Lower lobe of right lung (tissue), 2 donors: ENCODE measurements at regions not wholly inside any gene's neighbourhood (a gene's known extent, or its start where the extent isn't known, plus 50 kb on each side); places are given as distances from the start of the nearest gene placed in this dataset.

ENCODE experiments used
- ATAC-seq, 2 donors: fragments of 200-7000 bp; cut with Tn5 transposase; one replicate each; pipeline ENCODE4 v1.9.1; 2020 to 2022; ENCODE audit warnings: mild to moderate bottlenecking in 2 of 2, moderate library complexity in 2 of 2
- DNase-seq: peaks from one replicate; pipeline ENCODE4 v3.0.0-alpha.2; 2020
- H3K27ac ChIP-seq: fragments of 200-600 bp; one replicate; pipeline ENCODE4 v1.8.0; 2022
- H3K27me3 ChIP-seq: fragments of 200-600 bp; one replicate; pipeline ENCODE4 v1.8.0; 2022; ENCODE audit warnings: low read depth
- H3K36me3 ChIP-seq: fragments of 200-600 bp; one replicate; pipeline ENCODE4 v1.8.0; 2022; ENCODE audit warnings: mild to moderate bottlenecking
- H3K4me1 ChIP-seq: fragments of 200-600 bp; one replicate; pipeline ENCODE4 v1.8.0; 2022
- H3K4me3 ChIP-seq: fragments of 200-600 bp; one replicate; pipeline ENCODE4 v1.8.0; 2022; ENCODE audit warnings: mild to moderate bottlenecking
- H3K9me3 ChIP-seq: fragments of 200-600 bp; one replicate; pipeline ENCODE4 v1.8.0; 2022
- intact Hi-C: fragments of 100-400 bp; cut with DNase I; formaldehyde crosslinking; loops from one replicate; pipeline ENCODE4 v1.11.0; 2022
- TF ChIP-seq, protein P1 (sequence below): fragments of 200-600 bp; IDR thresholded peaks from one replicate; pipeline ENCODE4 v1.8.0; 2022; ENCODE audit warnings: antibody characterized with exemption, mild to moderate bottlenecking
- donor health status: DM: no; HTN: yes; CAD: no; lungs with severe emphysema.

DNA sequence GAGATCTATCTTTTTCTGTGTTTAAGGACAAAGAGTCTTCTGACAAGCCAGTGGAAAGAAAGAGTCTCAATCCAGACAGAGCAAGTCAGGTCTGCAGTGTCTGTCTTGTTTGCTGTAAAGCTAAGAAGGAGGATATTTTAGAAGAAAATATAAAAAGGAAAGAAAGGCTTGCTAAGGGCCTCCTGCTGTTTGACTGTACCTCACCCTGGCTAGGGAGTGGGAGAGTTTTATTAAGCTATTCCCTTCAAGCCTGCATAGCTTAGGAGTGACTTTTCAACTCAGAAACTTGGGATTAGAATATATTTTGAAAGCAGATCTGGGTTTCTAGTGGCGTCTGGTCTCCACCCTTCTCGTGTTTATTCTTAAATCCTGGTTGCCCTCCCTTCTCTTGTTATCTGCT lies 460.0 kb downstream of the COG6 start:
- peaks cover 21% of the 10 kb centered on the region for H3K4me1 ChIP-seq
- no peak for DNase-seq
- TF ChIP-seq, protein P1, sequence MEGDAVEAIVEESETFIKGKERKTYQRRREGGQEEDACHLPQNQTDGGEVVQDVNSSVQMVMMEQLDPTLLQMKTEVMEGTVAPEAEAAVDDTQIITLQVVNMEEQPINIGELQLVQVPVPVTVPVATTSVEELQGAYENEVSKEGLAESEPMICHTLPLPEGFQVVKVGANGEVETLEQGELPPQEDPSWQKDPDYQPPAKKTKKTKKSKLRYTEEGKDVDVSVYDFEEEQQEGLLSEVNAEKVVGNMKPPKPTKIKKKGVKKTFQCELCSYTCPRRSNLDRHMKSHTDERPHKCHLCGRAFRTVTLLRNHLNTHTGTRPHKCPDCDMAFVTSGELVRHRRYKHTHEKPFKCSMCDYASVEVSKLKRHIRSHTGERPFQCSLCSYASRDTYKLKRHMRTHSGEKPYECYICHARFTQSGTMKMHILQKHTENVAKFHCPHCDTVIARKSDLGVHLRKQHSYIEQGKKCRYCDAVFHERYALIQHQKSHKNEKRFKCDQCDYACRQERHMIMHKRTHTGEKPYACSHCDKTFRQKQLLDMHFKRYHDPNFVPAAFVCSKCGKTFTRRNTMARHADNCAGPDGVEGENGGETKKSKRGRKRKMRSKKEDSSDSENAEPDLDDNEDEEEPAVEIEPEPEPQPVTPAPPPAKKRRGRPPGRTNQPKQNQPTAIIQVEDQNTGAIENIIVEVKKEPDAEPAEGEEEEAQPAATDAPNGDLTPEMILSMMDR, result no peak
- H3K36me3 ChIP-seq, result no peaks in the 10 kb centered on the region
- no peak overlapping the region for H3K4me3 ChIP-seq
- H3K27ac ChIP-seq, result peak overlapping the region; percentile 37
- intact Hi-C loops, result no loop called here
- no peaks in the 10 kb centered on the region for H3K9me3 ChIP-seq
- H3K27me3 ChIP-seq, result no peaks in the 10 kb centered on the region
- no peak for ATAC-seq

DNA sequence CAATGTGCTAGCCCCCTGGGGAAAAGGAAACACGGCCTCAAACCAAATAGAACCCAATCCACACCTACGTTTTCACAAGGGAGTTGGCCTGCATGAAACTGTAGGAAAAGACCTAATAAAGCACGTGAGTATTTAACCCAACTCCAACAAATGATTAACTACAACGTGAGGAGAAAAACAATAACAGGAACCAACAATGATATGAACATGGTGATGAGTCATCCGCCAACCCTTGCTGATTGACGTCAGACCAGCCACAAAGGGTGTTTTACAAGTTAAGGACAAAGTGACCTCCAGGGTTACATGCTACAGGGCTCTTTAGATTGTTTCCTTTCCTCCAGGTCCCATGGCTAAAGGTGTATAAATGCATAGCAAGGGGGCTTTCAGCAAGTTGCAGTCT lies 460.5 kb downstream of the COG6 start:
- TF ChIP-seq, protein P1, result no peak
- Histone ChIP-seq H3K36me3 (no peaks in the 10 kb centered on the region), H3K4me1 (peaks cover 21% of the 10 kb centered on the region), H3K27me3 (no peaks in the 10 kb centered on the region), H3K9me3 (no peaks in the 10 kb centered on the region), H3K27ac (peak overlapping the region; percentile 37), H3K4me3 (no peak overlapping the region)
- DNase-seq, result no peak
- peak; percentile 59 to 72 for ATAC-seq
- intact Hi-C loops, result no loop called here

DNA sequence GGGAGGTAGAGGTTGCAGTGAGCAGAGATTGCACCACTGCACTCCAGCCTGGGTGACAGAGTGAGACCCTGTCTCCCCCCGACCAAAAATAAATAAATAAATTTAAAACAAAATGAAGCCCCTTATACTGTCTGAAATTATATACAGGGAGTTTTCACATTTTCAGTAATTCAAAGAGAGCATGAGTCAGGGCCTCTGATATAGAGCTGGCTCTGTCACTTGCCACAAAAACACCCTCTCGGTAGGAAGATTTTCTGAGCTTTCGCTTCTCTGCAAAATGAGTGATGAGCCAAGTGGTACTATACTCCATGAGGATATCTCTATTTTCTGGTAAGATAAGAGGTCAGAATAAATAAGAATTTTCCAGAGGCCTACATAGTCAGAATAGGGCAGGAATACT lies 462.9 kb downstream of the COG6 start:
- no peak for ATAC-seq
- Histone ChIP-seq H3K36me3 (no peaks in the 10 kb centered on the region), H3K4me1 (peaks cover 21% of the 10 kb centered on the region), H3K27ac (no peak overlapping the region), H3K4me3 (no peak overlapping the region), H3K9me3 (no peaks in the 10 kb centered on the region), H3K27me3 (no peaks in the 10 kb centered on the region)
- DNase-seq, result no peak
- TF ChIP-seq, protein P1, result no peak
- intact Hi-C loops, result no loop called here

DNA sequence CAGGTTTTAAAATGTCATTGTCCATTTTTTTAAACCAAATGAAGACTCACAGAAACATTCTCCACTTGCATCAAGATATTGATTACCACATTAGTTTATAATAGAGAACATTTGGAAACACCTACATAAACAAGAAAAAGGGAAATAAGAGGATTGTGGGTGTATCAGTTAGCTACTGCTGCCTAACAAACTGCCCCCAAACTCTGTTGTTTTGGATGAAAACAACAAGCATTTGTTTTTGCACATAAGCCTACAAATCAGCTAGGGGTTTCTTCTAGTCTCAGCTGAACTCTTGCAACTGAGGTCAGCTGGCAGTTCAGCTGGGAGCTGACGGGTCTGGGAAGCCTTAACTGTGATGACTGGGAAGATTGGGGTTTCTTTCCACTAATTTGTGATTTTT lies 464.4 kb downstream of the COG6 start:
- TF ChIP-seq, protein P1, result no peak
- H3K4me1 ChIP-seq, result peaks cover 17% of the 10 kb centered on the region
- DNase-seq, result no peak
- H3K27ac ChIP-seq, result no peak overlapping the region
- no peak for ATAC-seq
- no peak overlapping the region for H3K4me3 ChIP-seq
- H3K27me3 ChIP-seq, result no peaks in the 10 kb centered on the region
- no peaks in the 10 kb centered on the region for H3K36me3 ChIP-seq
- no peaks in the 10 kb centered on the region for H3K9me3 ChIP-seq
- intact Hi-C loops, result no loop called here

DNA sequence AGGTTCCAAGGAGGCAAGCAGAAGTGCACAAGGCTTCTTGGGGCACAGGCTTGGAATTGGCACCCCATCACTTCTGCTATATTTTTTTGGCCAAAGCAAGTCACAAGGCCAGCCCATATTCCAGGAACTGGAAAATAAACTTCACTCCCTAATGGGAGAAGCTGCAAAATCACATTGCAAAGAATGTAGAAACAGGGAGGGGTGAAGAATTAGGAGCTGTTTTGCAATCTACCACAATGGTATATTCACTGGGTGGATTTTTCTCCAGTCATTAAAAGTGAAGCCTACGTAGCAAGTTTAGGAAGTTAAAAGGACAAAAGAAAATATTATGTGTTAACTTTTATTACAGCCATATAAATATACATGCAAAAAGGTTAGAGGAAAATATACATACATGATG lies 464.8 kb downstream of the COG6 start:
- DNase-seq, result no peak
- Histone ChIP-seq H3K4me3 (no peak overlapping the region), H3K4me1 (peaks cover 13% of the 10 kb centered on the region), H3K27me3 (no peaks in the 10 kb centered on the region), H3K36me3 (no peaks in the 10 kb centered on the region), H3K9me3 (no peaks in the 10 kb centered on the region), H3K27ac (no peak overlapping the region)
- intact Hi-C loops, result no loop called here
- TF ChIP-seq, protein P1, result no peak
- no peak for ATAC-seq

DNA sequence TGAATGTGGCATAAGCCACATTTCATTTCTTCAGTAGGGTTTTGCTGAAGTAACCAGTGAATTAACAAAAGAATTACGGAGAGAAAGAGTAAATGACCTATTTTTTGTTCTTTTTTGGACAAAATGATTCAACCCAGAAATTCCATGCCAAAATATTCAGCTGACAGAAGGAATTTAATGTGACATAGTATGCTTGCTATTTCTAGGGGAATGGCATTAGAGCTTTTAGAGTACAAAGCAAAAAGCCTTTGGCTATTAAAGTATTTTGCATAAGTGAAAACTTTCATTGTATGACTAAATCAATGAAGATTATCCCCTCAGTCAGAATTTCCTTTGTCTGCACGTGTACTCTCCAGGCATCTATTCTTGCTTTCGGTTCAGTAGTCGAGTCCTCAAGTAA lies 465.3 kb downstream of the COG6 start:
- no peak for DNase-seq
- H3K4me3 ChIP-seq, result no peak overlapping the region

More for the DNA sequence above, 465.3 kb downstream of the COG6 start:
- intact Hi-C loops, result no loop called here
- Histone ChIP-seq H3K27me3 (no peaks in the 10 kb centered on the region), H3K9me3 (no peaks in the 10 kb centered on the region), H3K36me3 (no peaks in the 10 kb centered on the region), H3K27ac (no peak overlapping the region), H3K4me1 (peaks cover 8% of the 10 kb centered on the region)
- TF ChIP-seq, protein P1, result no peak
- no peak for ATAC-seq
